Endothelial cell (in vitro differentiated cells): ENCODE measurements at regions not wholly inside any gene's neighbourhood (a gene's known extent, or its start where the extent isn't known, plus 50 kb on each side); places are given as distances from the start of the nearest gene placed in this dataset.

Experiments used
- DNase-seq: peaks from one replicate; pipeline ENCODE4 v3.0.0; 2021; ENCODE audit warnings: low spot score
- H3K27ac Mint-ChIP-seq: one replicate; pipeline ENCODE4 v1.8.0; 2021; ENCODE audit warnings: mixed read lengths, inconsistent platforms; ENCODE audit not compliant: unreplicated experiment
- H3K27me3 Mint-ChIP-seq: one replicate; pipeline ENCODE4 v1.8.0; 2021; ENCODE audit warnings: mild to moderate bottlenecking, moderate library complexity, mixed read lengths, inconsistent platforms; ENCODE audit not compliant: unreplicated experiment
- H3K36me3 Mint-ChIP-seq: one replicate; pipeline ENCODE4 v1.8.0; 2021; ENCODE audit warnings: mild to moderate bottlenecking, low read depth, mixed read lengths, inconsistent platforms; ENCODE audit not compliant: unreplicated experiment
- H3K4me1 Mint-ChIP-seq: one replicate; pipeline ENCODE4 v1.8.0; 2021; ENCODE audit warnings: mild to moderate bottlenecking, mixed read lengths, inconsistent platforms; ENCODE audit not compliant: unreplicated experiment
- H3K4me3 Mint-ChIP-seq: one replicate; pipeline ENCODE4 v1.8.0; 2021; ENCODE audit warnings: mild to moderate bottlenecking, mixed read lengths, inconsistent platforms; ENCODE audit not compliant: unreplicated experiment
- H3K9me3 Mint-ChIP-seq: one replicate; pipeline ENCODE4 v1.8.0; 2021; ENCODE audit warnings: mixed read lengths, inconsistent platforms; ENCODE audit not compliant: unreplicated experiment
- CTCF ChIP-seq: fragments of 200-600 bp; sonication (generic); IDR thresholded peaks from one replicate; pipeline ENCODE4 v1.5.0; 2021; ENCODE audit warnings: antibody characterized with exemption; ENCODE audit not compliant: unreplicated experiment

- no peak for TF ChIP-seq CTCF
- Mint-ChIP-seq H3K9me3 (peaks cover 20% of the 10 kb centered on the region), H3K27ac (no peak overlapping the region), H3K36me3 (peaks cover 7% of the 10 kb centered on the region), H3K4me3 (no peak overlapping the region), H3K4me1 (no peaks in the 10 kb centered on the region), H3K27me3 (peaks cover 1% of the 10 kb centered on the region)
- no peak for DNase-seq
Measured at GRCh38 chr1:67514300-67514699, 84.1 kb upstream of the SERBP1 start.

GRCh38 chr1:67514786-67515185 lies 84.6 kb upstream of the SERBP1 start:
- no peak overlapping the region for H3K27ac Mint-ChIP-seq
- peaks cover 20% of the 10 kb centered on the region for H3K9me3 Mint-ChIP-seq

GRCh38 chr1:67515324-67516080 lies 85.3 kb upstream of the SERBP1 start:
- Mint-ChIP-seq H3K4me3 (no peak overlapping the region), H3K27ac (no peak overlapping the region), H3K4me1 (no peaks in the 10 kb centered on the region), H3K36me3 (peaks cover 7% of the 10 kb centered on the region), H3K27me3 (peaks cover 1% of the 10 kb centered on the region), H3K9me3 (peaks cover 20% of the 10 kb centered on the region)
- TF ChIP-seq CTCF: no peak
- no peak for DNase-seq

More at GRCh38 chr1:67514786-67515185, 84.6 kb upstream of the SERBP1 start:
- Mint-ChIP-seq H3K4me1 (no peaks in the 10 kb centered on the region), H3K36me3 (peaks cover 7% of the 10 kb centered on the region), H3K4me3 (no peak overlapping the region), H3K27me3 (peaks cover 1% of the 10 kb centered on the region)
- no peak for TF ChIP-seq CTCF
- no peak for DNase-seq

- peaks cover 7% of the 10 kb centered on the region for H3K36me3 Mint-ChIP-seq
- peaks cover 1% of the 10 kb centered on the region for H3K27me3 Mint-ChIP-seq
- no peak overlapping the region for H3K27ac Mint-ChIP-seq
- H3K4me3 Mint-ChIP-seq: no peak overlapping the region
- peaks cover 16% of the 10 kb centered on the region for H3K9me3 Mint-ChIP-seq
- H3K4me1 Mint-ChIP-seq: no peaks in the 10 kb centered on the region
- no peak for TF ChIP-seq CTCF
- no peak for DNase-seq
Measured at GRCh38 chr1:67517046-67517445, 86.8 kb upstream of the SERBP1 start.

- Mint-ChIP-seq H3K27me3 (peaks cover 2% of the 10 kb centered on the region), H3K36me3 (no peaks in the 10 kb centered on the region), H3K27ac (no peak overlapping the region), H3K4me3 (no peak overlapping the region), H3K4me1 (peaks cover 2% of the 10 kb centered on the region), H3K9me3 (peaks cover 6% of the 10 kb centered on the region)
- DNase-seq: no peak
- TF ChIP-seq CTCF: no peak
Measured at GRCh38 chr1:67522001-67522441, 91.8 kb upstream of the SERBP1 start.
